Muscle layer of duodenum (tissue), 2 donors: ENCODE measurements at regions not wholly inside any gene's neighbourhood (a gene's known extent, or its start where the extent isn't known, plus 50 kb on each side); places are given as distances from the start of the nearest gene placed in this dataset.

Experiments
- H3K27ac ChIP-seq: one replicate; pipeline ENCODE4 v1.7.0; 2013; ENCODE audit warnings: mild to moderate bottlenecking, low read length
- H3K27me3 ChIP-seq: one replicate; pipeline ENCODE4 v1.7.0; 2013; ENCODE audit warnings: low read depth, mild to moderate bottlenecking, control low read depth, low read length
- H3K36me3 ChIP-seq, 2 donors: one replicate each; pipeline ENCODE4 v1.7.0; 2013; ENCODE audit warnings: low read length in 2 of 2, control low read depth in 1 of 2, mild to moderate bottlenecking in 1 of 2; ENCODE audit not compliant: insufficient read depth in 2 of 2, control insufficient read depth in 1 of 2
- H3K4me1 ChIP-seq, 2 donors: one replicate each; pipeline ENCODE4 v1.7.0; 2013; ENCODE audit warnings: low read length in 2 of 2, mild to moderate bottlenecking in 2 of 2, control low read depth in 1 of 2, moderate library complexity in 1 of 2; ENCODE audit not compliant: insufficient read depth in 2 of 2, control insufficient read depth in 1 of 2
- H3K4me3 ChIP-seq, 2 donors: one replicate each; pipeline ENCODE4 v1.7.0; 2013; ENCODE audit warnings: low read length in 2 of 2, low read depth in 1 of 2, mild to moderate bottlenecking in 1 of 2
- H3K9me3 ChIP-seq, 2 donors: one replicate each; pipeline ENCODE4 v1.7.0; 2013; ENCODE audit warnings: low read length in 2 of 2, control low read depth in 1 of 2, mild to moderate bottlenecking in 1 of 2; ENCODE audit not compliant: control insufficient read depth in 1 of 2
- donor health status: healthy.

- H3K36me3 ChIP-seq = no peaks in the 10 kb centered on the region
- no peaks in the 10 kb centered on the region for H3K27me3 ChIP-seq
- H3K4me1 ChIP-seq = no peaks in the 10 kb centered on the region
- H3K27ac ChIP-seq = no peak overlapping the region
- no peaks in the 10 kb centered on the region for H3K9me3 ChIP-seq
- no peak overlapping the region for H3K4me3 ChIP-seq
These were observed 52.4 kb upstream of the ESRRB start for GRCh38 chr14:76323331-76324050.

- no peak overlapping the region for H3K27ac ChIP-seq
- no peaks in the 10 kb centered on the region for H3K9me3 ChIP-seq
- no peaks in the 10 kb centered on the region for H3K36me3 ChIP-seq
These were observed 51.8 kb upstream of the ESRRB start for GRCh38 chr14:76324133-76324532.

More at GRCh38 chr14:76324133-76324532, 51.8 kb upstream of the ESRRB start:
- Histone ChIP-seq H3K4me1 (peaks cover 0 to under 1% of the 10 kb centered on the region in 2 donors), H3K4me3 (no peak overlapping the region), H3K27me3 (no peaks in the 10 kb centered on the region)
